ENCODE measurements at regions not wholly inside any gene's neighbourhood (a gene's known extent, or its start where the extent isn't known, plus 50 kb on each side); places are given as distances from the start of the nearest gene placed in this dataset.

GRCh38 chr16:86015606-86016005, 116.6 kb downstream of the IRF8 start:
- no peak for DNase-seq
- Histone ChIP-seq H3K4me3 (ENCODE audit: low read depth, low read length) (no peak overlapping the region), H3K9me3 (ENCODE audit: severe bottlenecking) (no peaks in the 10 kb centered on the region), H3K27me3 (ENCODE audit: insufficient read depth, low read depth, severe bottlenecking) (no peaks in the 10 kb centered on the region), H3K27ac (no peak overlapping the region), H3K36me3 (no peaks in the 10 kb centered on the region)
- TF ChIP-seq CTCF (IDR thresholded peaks at IDR 0.05; ENCODE audit: low read depth, low read length), result no peak

- Histone ChIP-seq H3K27ac (no peak overlapping the region), H3K4me3 (ENCODE audit: low read depth, low read length) (no peak overlapping the region), H3K9me3 (ENCODE audit: severe bottlenecking) (no peaks in the 10 kb centered on the region), H3K36me3 (no peaks in the 10 kb centered on the region), H3K27me3 (ENCODE audit: insufficient read depth, low read depth, severe bottlenecking) (no peaks in the 10 kb centered on the region)
- DNase-seq, result peak; percentile 25
- peak; percentile 55 for TF ChIP-seq CTCF (IDR thresholded peaks at IDR 0.05; ENCODE audit: low read depth, low read length)
These were observed 117.4 kb downstream of the IRF8 start for GRCh38 chr16:86016201-86016965.

GRCh38 chr16:86018071-86018470, 119.1 kb downstream of the IRF8 start:
- Histone ChIP-seq H3K27me3 (ENCODE audit: insufficient read depth, low read depth, severe bottlenecking) (no peaks in the 10 kb centered on the region), H3K36me3 (no peaks in the 10 kb centered on the region), H3K4me3 (ENCODE audit: low read depth, low read length) (no peak overlapping the region), H3K27ac (no peak overlapping the region), H3K9me3 (ENCODE audit: severe bottlenecking) (no peaks in the 10 kb centered on the region)
- TF ChIP-seq CTCF (IDR thresholded peaks at IDR 0.05; ENCODE audit: low read depth, low read length), result no peak
- DNase-seq, result no peak

GRCh38 chr16:86018487-86018886, 119.5 kb downstream of the IRF8 start:
- no peak for TF ChIP-seq CTCF (IDR thresholded peaks at IDR 0.05; ENCODE audit: low read depth, low read length)
- H3K36me3 ChIP-seq, result no peaks in the 10 kb centered on the region
- no peak overlapping the region for H3K27ac ChIP-seq

GRCh38 chr16:86018941-86019340, 120.0 kb downstream of the IRF8 start:
- TF ChIP-seq CTCF (IDR thresholded peaks at IDR 0.05; ENCODE audit: low read depth, low read length), result no peak
- Histone ChIP-seq H3K27ac (no peak overlapping the region), H3K9me3 (ENCODE audit: severe bottlenecking) (no peaks in the 10 kb centered on the region), H3K36me3 (no peaks in the 10 kb centered on the region), H3K4me3 (ENCODE audit: low read depth, low read length) (no peak overlapping the region), H3K27me3 (ENCODE audit: insufficient read depth, low read depth, severe bottlenecking) (no peaks in the 10 kb centered on the region)
- DNase-seq, result no peak

More at GRCh38 chr16:86018487-86018886, 119.5 kb downstream of the IRF8 start:
- Histone ChIP-seq H3K4me3 (ENCODE audit: low read depth, low read length) (no peak overlapping the region), H3K27me3 (ENCODE audit: insufficient read depth, low read depth, severe bottlenecking) (no peaks in the 10 kb centered on the region), H3K9me3 (ENCODE audit: severe bottlenecking) (no peaks in the 10 kb centered on the region)
- no peak for DNase-seq
